SHP77 treated with DMSO at 0.1 percent for 48 hours (cell line): ENCODE measurements at regions not wholly inside any gene's neighbourhood (a gene's known extent, or its start where the extent isn't known, plus 50 kb on each side); places are given as distances from the start of the nearest gene placed in this dataset.

Experiments
- DNase-seq: peaks from one replicate; lab custom pipeline; 2025; lab: John Stamatoyannopoulos, UW

- DNase-seq = no peak
Measured at GRCh38 chr3:107325446-107325845, 51.8 kb upstream of the CCDC54 start.
